ENCODE measurements at regions not wholly inside any gene's neighbourhood (a gene's known extent, or its start where the extent isn't known, plus 50 kb on each side); places are given as distances from the start of the nearest gene placed in this dataset.
A peak's percentile ranks its signal among the peaks of the same experiment; 100 is the strongest.

DNA sequence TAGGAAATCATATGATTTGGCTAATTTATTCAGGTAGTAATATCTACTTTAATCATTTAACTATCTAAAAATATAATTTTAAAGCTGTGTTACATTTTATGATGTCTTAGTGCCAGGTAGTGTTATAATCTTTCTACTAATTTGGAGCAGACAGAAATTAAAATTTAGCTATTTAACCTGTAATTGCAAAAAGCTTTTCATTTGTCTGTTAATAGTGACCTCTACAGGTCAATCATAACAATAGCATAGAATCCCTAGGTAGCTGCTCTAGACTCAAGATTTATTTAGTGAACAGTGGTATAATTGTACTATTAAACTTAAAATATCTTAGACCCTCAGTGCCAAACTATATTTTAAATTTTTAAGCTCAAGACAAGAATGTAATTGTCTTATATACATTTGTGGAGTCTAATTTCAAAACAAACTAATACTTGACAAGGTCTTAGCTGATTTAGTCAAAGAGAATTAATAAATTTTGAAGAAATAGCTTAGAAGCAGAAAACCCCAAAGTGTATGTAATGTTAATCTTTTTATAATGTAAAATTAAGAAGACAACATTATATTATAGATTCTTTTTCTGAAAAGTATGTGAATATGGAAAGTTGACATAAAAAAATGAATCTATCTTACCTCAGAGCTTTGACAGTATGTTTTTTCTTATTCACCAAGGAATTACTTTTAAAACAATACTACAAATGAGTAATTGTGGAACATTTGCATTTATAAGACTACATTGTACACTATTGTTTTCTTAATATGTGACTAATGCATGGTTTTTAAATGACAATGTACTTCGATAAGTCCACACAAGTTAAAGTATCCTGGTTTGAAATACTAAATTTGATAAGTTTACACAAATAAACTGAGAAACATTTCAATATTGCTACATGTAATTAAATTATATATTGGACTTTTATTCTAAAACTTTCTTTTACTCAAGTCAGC lies 64.1 kb upstream of the RNPC3 start (continued):
- TF ChIP-seq, protein P1, sequence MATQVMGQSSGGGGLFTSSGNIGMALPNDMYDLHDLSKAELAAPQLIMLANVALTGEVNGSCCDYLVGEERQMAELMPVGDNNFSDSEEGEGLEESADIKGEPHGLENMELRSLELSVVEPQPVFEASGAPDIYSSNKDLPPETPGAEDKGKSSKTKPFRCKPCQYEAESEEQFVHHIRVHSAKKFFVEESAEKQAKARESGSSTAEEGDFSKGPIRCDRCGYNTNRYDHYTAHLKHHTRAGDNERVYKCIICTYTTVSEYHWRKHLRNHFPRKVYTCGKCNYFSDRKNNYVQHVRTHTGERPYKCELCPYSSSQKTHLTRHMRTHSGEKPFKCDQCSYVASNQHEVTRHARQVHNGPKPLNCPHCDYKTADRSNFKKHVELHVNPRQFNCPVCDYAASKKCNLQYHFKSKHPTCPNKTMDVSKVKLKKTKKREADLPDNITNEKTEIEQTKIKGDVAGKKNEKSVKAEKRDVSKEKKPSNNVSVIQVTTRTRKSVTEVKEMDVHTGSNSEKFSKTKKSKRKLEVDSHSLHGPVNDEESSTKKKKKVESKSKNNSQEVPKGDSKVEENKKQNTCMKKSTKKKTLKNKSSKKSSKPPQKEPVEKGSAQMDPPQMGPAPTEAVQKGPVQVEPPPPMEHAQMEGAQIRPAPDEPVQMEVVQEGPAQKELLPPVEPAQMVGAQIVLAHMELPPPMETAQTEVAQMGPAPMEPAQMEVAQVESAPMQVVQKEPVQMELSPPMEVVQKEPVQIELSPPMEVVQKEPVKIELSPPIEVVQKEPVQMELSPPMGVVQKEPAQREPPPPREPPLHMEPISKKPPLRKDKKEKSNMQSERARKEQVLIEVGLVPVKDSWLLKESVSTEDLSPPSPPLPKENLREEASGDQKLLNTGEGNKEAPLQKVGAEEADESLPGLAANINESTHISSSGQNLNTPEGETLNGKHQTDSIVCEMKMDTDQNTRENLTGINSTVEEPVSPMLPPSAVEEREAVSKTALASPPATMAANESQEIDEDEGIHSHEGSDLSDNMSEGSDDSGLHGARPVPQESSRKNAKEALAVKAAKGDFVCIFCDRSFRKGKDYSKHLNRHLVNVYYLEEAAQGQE (IDR thresholded peaks at IDR 0.05; ENCODE audit: low read depth, low read length): no peak
- TF ChIP-seq CREM (IDR thresholded peaks at IDR 0.05; ENCODE audit: low read depth) (no peak), CHD1 (IDR thresholded peaks at IDR 0.05; ENCODE audit: low read depth, low read length) (no peak), ZNF207 (IDR thresholded peaks at IDR 0.05; ENCODE audit: borderline replicate concordance) (no peak), MYC (IDR thresholded peaks at IDR 0.05; ENCODE audit: insufficient read depth, insufficient read length, insufficient replicate concordance, low read length, severe bottlenecking) (no peak), ETV6 (conservative IDR thresholded peaks at IDR 0.05 in 1 of 2, IDR thresholded peaks at IDR 0.05 in 1 of 2; ENCODE audit: borderline replicate concordance in 1 of 2, low read depth in 1 of 2) (no peak), NFXL1 (IDR thresholded peaks at IDR 0.05; ENCODE audit: borderline replicate concordance) (no peak), IKZF2 (IDR thresholded peaks at IDR 0.05) (no peak), ZNF622 (IDR thresholded peaks at IDR 0.05) (no peak), TCF7 (IDR thresholded peaks at IDR 0.05; ENCODE audit: borderline replicate concordance) (no peak), DPF2 (IDR thresholded peaks at IDR 0.05) (no peak), MYB (IDR thresholded peaks at IDR 0.05; ENCODE audit: borderline replicate concordance, low read depth, low read length) (no peak), EGR1 (IDR thresholded peaks at IDR 0.05; ENCODE audit: borderline replicate concordance in 1 of 2, low read depth in 2 of 2, low read length in 2 of 2) (no peak), RFX5 (IDR thresholded peaks at IDR 0.05; ENCODE audit: low read depth, low read length) (no peak), SMC3 (IDR thresholded peaks at IDR 0.05; ENCODE audit: borderline replicate concordance, low read length) (peak; percentile 34; the same call in 1 of the 2 replicates), RAD21 (IDR thresholded peaks at IDR 0.05; ENCODE audit: insufficient read depth, low read depth, low read length) (peak; percentile 74)
- TF ChIP-seq, protein P2, sequence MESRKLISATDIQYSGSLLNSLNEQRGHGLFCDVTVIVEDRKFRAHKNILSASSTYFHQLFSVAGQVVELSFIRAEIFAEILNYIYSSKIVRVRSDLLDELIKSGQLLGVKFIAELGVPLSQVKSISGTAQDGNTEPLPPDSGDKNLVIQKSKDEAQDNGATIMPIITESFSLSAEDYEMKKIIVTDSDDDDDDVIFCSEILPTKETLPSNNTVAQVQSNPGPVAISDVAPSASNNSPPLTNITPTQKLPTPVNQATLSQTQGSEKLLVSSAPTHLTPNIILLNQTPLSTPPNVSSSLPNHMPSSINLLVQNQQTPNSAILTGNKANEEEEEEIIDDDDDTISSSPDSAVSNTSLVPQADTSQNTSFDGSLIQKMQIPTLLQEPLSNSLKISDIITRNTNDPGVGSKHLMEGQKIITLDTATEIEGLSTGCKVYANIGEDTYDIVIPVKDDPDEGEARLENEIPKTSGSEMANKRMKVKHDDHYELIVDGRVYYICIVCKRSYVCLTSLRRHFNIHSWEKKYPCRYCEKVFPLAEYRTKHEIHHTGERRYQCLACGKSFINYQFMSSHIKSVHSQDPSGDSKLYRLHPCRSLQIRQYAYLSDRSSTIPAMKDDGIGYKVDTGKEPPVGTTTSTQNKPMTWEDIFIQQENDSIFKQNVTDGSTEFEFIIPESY (IDR thresholded peaks at IDR 0.05): no peak
- TF ChIP-seq, protein P3, sequence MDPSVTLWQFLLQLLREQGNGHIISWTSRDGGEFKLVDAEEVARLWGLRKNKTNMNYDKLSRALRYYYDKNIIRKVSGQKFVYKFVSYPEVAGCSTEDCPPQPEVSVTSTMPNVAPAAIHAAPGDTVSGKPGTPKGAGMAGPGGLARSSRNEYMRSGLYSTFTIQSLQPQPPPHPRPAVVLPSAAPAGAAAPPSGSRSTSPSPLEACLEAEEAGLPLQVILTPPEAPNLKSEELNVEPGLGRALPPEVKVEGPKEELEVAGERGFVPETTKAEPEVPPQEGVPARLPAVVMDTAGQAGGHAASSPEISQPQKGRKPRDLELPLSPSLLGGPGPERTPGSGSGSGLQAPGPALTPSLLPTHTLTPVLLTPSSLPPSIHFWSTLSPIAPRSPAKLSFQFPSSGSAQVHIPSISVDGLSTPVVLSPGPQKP (IDR thresholded peaks at IDR 0.05; ENCODE audit: low read depth, low read length): no peak
